HCT116 (cell line): ENCODE measurements at regions not wholly inside any gene's neighbourhood (a gene's known extent, or its start where the extent isn't known, plus 50 kb on each side); places are given as distances from the start of the nearest gene placed in this dataset.

Source experiments
- ATAC-seq: fragments of 200-7000 bp; cut with Tn5 transposase; 2 replicates; pipeline ENCODE4 v1.9.1; 2020; ENCODE audit warnings: mild to moderate bottlenecking, moderate library complexity
- BruUV-seq: library from RNA; stranded (reverse); fragments of 400-500 nt; replicated peaks from 2 replicates; lab custom pipeline; 2021; lab: Mats Ljungman, UMichigan
- CTCF ChIA-PET: fragments of 300-600 bp; sonication (Branson Sonifier 250); formaldehyde crosslinking; loops from one replicate; lab custom pipeline; 2021; ENCODE audit warnings: antibody characterized with exemption; lab: Charles Lee
- POLR2A ChIA-PET: fragments of 300-600, 350-600 bp; sonication (Branson Sonifier 250); formaldehyde crosslinking; loops from one replicate; lab custom pipeline; 2021; ENCODE audit warnings: antibody characterized with exemption; lab: Charles Lee
- RAD21 ChIA-PET, 2 experiments: fragments of 300-600 bp; sonication (Branson Sonifier 250); formaldehyde crosslinking; loops; one replicate each; lab custom pipeline; 2023; ENCODE audit warnings: low total read pairs in 2 of 2; ENCODE audit not compliant: uncharacterized antibody in 2 of 2, unreplicated experiment in 2 of 2, low non-redundant PET in 1 of 2; lab: Charles Lee
- DNase-seq: peaks from one replicate; pipeline ENCODE4 v3.0.0-alpha.2; 2010; ENCODE audit warnings: low read depth, low spot score
- H2AFZ ChIP-seq: fragments of 200-600 bp; shearing (Covaris generic), sonication (generic); 2 replicates; pipeline ENCODE4 v1.6.1; 2017; ENCODE audit warnings: low read depth, mixed run types, mixed read lengths, antibody characterized with exemption, low read length; ENCODE audit not compliant: poor library complexity, severe bottlenecking
- H3K27ac ChIP-seq: 2 replicates; pipeline ENCODE4 v1.5.1; 2012; ENCODE audit warnings: low read depth, low read length
- H3K27me3 ChIP-seq: fragments of 200-600 bp; sonication (generic); 2 replicates; pipeline ENCODE4 v1.6.1; 2016; ENCODE audit warnings: mixed run types, low read length, mixed read lengths; ENCODE audit not compliant: insufficient read depth
- H3K36me3 ChIP-seq, 2 experiments: fragments of 200-500 bp in 1 of 2; fragments of 200-600 bp in 1 of 2; sonication (Bioruptor generic) in 1 of 2; sonication (generic) in 1 of 2; 2 replicates each; pipeline versions ENCODE4 v1.5.1 to v1.6.1; 2014 to 2016; ENCODE audit warnings: low read length in 2 of 2, inconsistent platforms in 1 of 2, mixed read lengths in 1 of 2, mixed run types in 1 of 2; ENCODE audit not compliant: insufficient read depth in 2 of 2, control insufficient read depth in 1 of 2
- H3K4me1 ChIP-seq, 2 experiments: fragments of 200-600 bp in 1 of 2; sonication (generic) in 1 of 2; 2 replicates each; pipeline versions ENCODE4 v1.5.1 to v1.6.1; 2012 to 2017; ENCODE audit warnings: low read length in 2 of 2, inconsistent platforms in 1 of 2, mild to moderate bottlenecking in 1 of 2, mixed read lengths in 1 of 2, mixed run types in 1 of 2, moderate library complexity in 1 of 2; ENCODE audit not compliant: insufficient read depth in 2 of 2, control insufficient read depth in 1 of 2
- H3K4me2 ChIP-seq: fragments of 200-600 bp; sonication (generic); 2 replicates; pipeline ENCODE4 v1.6.1; 2017; ENCODE audit warnings: mixed run types, low read length, mixed read lengths
- H3K4me3 ChIP-seq, 2 experiments: fragments of 200-600 bp in 1 of 2; sonication (generic) in 1 of 2; replicated peaks in 1 of 2; 2 replicates each; pipeline ENCODE4 v1.5.1; 2011 to 2016; ENCODE audit warnings: low read length in 2 of 2, control low read depth in 1 of 2, low read depth in 1 of 2, mild to moderate bottlenecking in 1 of 2, mixed read lengths in 1 of 2, mixed run types in 1 of 2
- H3K79me2 ChIP-seq: fragments of 200-600 bp; sonication (generic); 2 replicates; pipeline ENCODE4 v1.6.1; 2017; ENCODE audit warnings: mild to moderate bottlenecking, mixed run types, low read length, moderate library complexity, mixed read lengths; ENCODE audit not compliant: insufficient read depth
- H3K9ac ChIP-seq: fragments of 200-600 bp; sonication (generic); 2 replicates; pipeline ENCODE4 v1.6.1; 2016; ENCODE audit warnings: low read length, mixed read lengths
- H3K9me2 ChIP-seq: fragments of 200-600 bp; sonication (generic), shearing (Covaris generic); 2 replicates; pipeline ENCODE4 v1.6.1; 2017; ENCODE audit warnings: mixed run types, mild to moderate bottlenecking, moderate library complexity; ENCODE audit not compliant: insufficient read depth
- H3K9me3 ChIP-seq, 2 experiments: fragments of 200-500 bp in 1 of 2; fragments of 200-600 bp in 1 of 2; sonication (Bioruptor generic) in 1 of 2; sonication (generic) in 1 of 2; 2 replicates each; pipeline ENCODE4 v1.6.1; 2014 to 2017; ENCODE audit warnings: low read length in 2 of 2, mixed read lengths in 2 of 2, inconsistent platforms in 1 of 2, low read depth in 1 of 2, mild to moderate bottlenecking in 1 of 2, mixed run types in 1 of 2, moderate library complexity in 1 of 2; ENCODE audit not compliant: control insufficient read depth in 1 of 2, insufficient read depth in 1 of 2
- H4K20me1 ChIP-seq: fragments of 200-600 bp; sonication (generic), shearing (Covaris generic); 2 replicates; pipeline ENCODE4 v1.6.1; 2017; ENCODE audit warnings: mixed run types, mild to moderate bottlenecking, moderate library complexity; ENCODE audit not compliant: insufficient read depth
- CBX3 ChIP-seq: IDR thresholded peaks from 2 replicates; pipeline ENCODE4 v1.6.1; 2012; ENCODE audit warnings: low read depth
- ELF1 ChIP-seq: IDR thresholded peaks from 2 replicates; pipeline ENCODE4 v1.6.1; 2012; ENCODE audit warnings: low read depth, borderline replicate concordance
- EZH2 ChIP-seq: fragments of 200-600 bp; sonication (generic); IDR thresholded peaks from 2 replicates; pipeline ENCODE4 v1.6.1; 2017; ENCODE audit warnings: antibody characterized with exemption, mixed run types
- JUND ChIP-seq: IDR thresholded peaks from 2 replicates; pipeline ENCODE4 v1.6.1; 2012
- MAX ChIP-seq: IDR thresholded peaks from 2 replicates; pipeline ENCODE4 v1.6.1; 2012
- POLR2A ChIP-seq: IDR thresholded peaks from 2 replicates; pipeline ENCODE4 v1.7.0; 2011; ENCODE audit warnings: borderline replicate concordance; ENCODE audit not compliant: insufficient read depth, insufficient read length; ENCODE audit errors: extremely low read depth
- RAD21 ChIP-seq: IDR thresholded peaks from 2 replicates; pipeline ENCODE4 v1.6.1; 2012; ENCODE audit warnings: low read depth, mild to moderate bottlenecking
- REST ChIP-seq: IDR thresholded peaks from 2 replicates; pipeline ENCODE4 v1.6.1; 2012; ENCODE audit warnings: low read depth
- SRF ChIP-seq: IDR thresholded peaks from 2 replicates; pipeline ENCODE4 v1.6.1; 2012; ENCODE audit warnings: low read depth
- TCF7L2 ChIP-seq: IDR thresholded peaks from 2 replicates; pipeline ENCODE4 v1.7.0; 2011; ENCODE audit warnings: borderline replicate concordance, inconsistent platforms; ENCODE audit not compliant: insufficient read depth, insufficient read length; ENCODE audit errors: extremely low read depth
- ZFX ChIP-seq: fragments of 450-650 bp; IDR thresholded peaks from 2 replicates; pipeline ENCODE4 v1.6.1; 2017
- intact Hi-C: fragments of 100-400 bp; cut with micrococcal nuclease; formaldehyde crosslinking; loops from 2 replicates; pipeline ENCODE4 v1.10.0; 2022

GRCh38 chr2:83742117-83742782, 716.8 kb downstream of the SUCLG1 start:
- DNase-seq: no peak
- H3K79me2 ChIP-seq: no peaks in the 10 kb centered on the region
- intact Hi-C loops: no loop called here
- no TSS peak for BruUV-seq
- no peaks in the 10 kb centered on the region for H3K9me3 ChIP-seq
- H3K27ac ChIP-seq: no peak overlapping the region
- H2AFZ ChIP-seq: no peak overlapping the region
- no peaks in the 10 kb centered on the region for H3K9me2 ChIP-seq
- CTCF ChIA-PET: no interaction called here
- H3K4me2 ChIP-seq: no peak overlapping the region
- ATAC-seq: no peak
- no peak overlapping the region for H3K9ac ChIP-seq
- TF ChIP-seq EZH2 (no peak), MAX (no peak), REST (no peak)
- no peaks in the 10 kb centered on the region for H3K4me1 ChIP-seq
- RAD21 ChIA-PET: no interaction called here
- H3K36me3 ChIP-seq: no peaks in the 10 kb centered on the region
- POLR2A ChIA-PET: no interaction called here
- H3K4me3 ChIP-seq: no peak overlapping the region
- no peaks in the 10 kb centered on the region for H4K20me1 ChIP-seq
- no peaks in the 10 kb centered on the region for H3K27me3 ChIP-seq

- H4K20me1 ChIP-seq: no peaks in the 10 kb centered on the region
- H3K4me1 ChIP-seq: no peaks in the 10 kb centered on the region
- ATAC-seq (no peak), DNase-seq (no peak)
- H3K4me2 ChIP-seq: no peak overlapping the region
- ChIA-PET CTCF (no interaction called here), RAD21 (no interaction called here), POLR2A (no interaction called here)
- no peaks in the 10 kb centered on the region for H3K79me2 ChIP-seq
- intact Hi-C loops: no loop called here
- no peaks in the 10 kb centered on the region for H3K9me3 ChIP-seq
- no peak overlapping the region for H3K9ac ChIP-seq
- no TSS peak for BruUV-seq
- TF ChIP-seq ELF1 (no peak), MAX (no peak), POLR2A (no peak), SRF (no peak), RAD21 (no peak), ZFX (no peak), CBX3 (no peak), TCF7L2 (no peak), JUND (no peak)
- H3K4me3 ChIP-seq: no peak overlapping the region
- no peak overlapping the region for H3K27ac ChIP-seq
- no peaks in the 10 kb centered on the region for H3K36me3 ChIP-seq
- no peaks in the 10 kb centered on the region for H3K9me2 ChIP-seq
- no peak overlapping the region for H2AFZ ChIP-seq
- no peaks in the 10 kb centered on the region for H3K27me3 ChIP-seq
Measured at GRCh38 chr2:83730223-83730622, 728.9 kb downstream of the SUCLG1 start.
